Peyer's patch (tissue), 4 donors: ENCODE measurements at regions not wholly inside any gene's neighbourhood (a gene's known extent, or its start where the extent isn't known, plus 50 kb on each side); places are given as distances from the start of the nearest gene placed in this dataset.

Experiments
- DNase-seq, 3 donors: peaks; one replicate each; pipeline ENCODE4 v3.0.0-alpha.2; 2017 to 2019
- H3K27ac ChIP-seq, 4 donors: fragments of 200-600 bp; sonication (generic); one replicate each; pipeline ENCODE4 v1.5.1; 2016 to 2019
- H3K27me3 ChIP-seq, 2 donors: fragments of 200-600 bp; sonication (generic); one replicate each; pipeline ENCODE4 v1.5.1; 2019
- H3K36me3 ChIP-seq, 3 donors: fragments of 200-600 bp; sonication (generic); one replicate each; pipeline ENCODE4 v1.5.1; 2016 to 2019
- H3K4me1 ChIP-seq, 4 donors: fragments of 200-600 bp; sonication (generic); one replicate each; pipeline ENCODE4 v1.5.1; 2016 to 2019
- H3K4me3 ChIP-seq, 4 donors: fragments of 200-600 bp; sonication (generic); 1 replicate in 3 of 4; 2 replicates in 1 of 4; pipeline ENCODE4 v1.5.1; 2016 to 2019; ENCODE audit warnings: mild to moderate bottlenecking in 1 of 4
- H3K9me3 ChIP-seq, 4 donors: fragments of 200-600 bp; sonication (generic); one replicate each; pipeline ENCODE4 v1.5.1; 2016 to 2019; ENCODE audit warnings: mild to moderate bottlenecking in 1 of 4
- POLR2A ChIP-seq, 2 donors: fragments of 450-650 bp; IDR thresholded peaks; one replicate each; pipeline ENCODE4 v1.5.1; 2017; ENCODE audit warnings: antibody characterized with exemption in 2 of 2, mild to moderate bottlenecking in 2 of 2, moderate library complexity in 2 of 2
- TF ChIP-seq, protein P1 (sequence below), 6 experiments: fragments of 450-650 bp in 4 of 6; fragments of 200-600 bp in 2 of 6; sonication (generic) in 1 of 6; IDR thresholded peaks; one replicate each; pipeline ENCODE4 v1.5.1; 2017 to 2019; ENCODE audit warnings: antibody characterized with exemption in 6 of 6, mild to moderate bottlenecking in 3 of 6, moderate library complexity in 1 of 6

DNA sequence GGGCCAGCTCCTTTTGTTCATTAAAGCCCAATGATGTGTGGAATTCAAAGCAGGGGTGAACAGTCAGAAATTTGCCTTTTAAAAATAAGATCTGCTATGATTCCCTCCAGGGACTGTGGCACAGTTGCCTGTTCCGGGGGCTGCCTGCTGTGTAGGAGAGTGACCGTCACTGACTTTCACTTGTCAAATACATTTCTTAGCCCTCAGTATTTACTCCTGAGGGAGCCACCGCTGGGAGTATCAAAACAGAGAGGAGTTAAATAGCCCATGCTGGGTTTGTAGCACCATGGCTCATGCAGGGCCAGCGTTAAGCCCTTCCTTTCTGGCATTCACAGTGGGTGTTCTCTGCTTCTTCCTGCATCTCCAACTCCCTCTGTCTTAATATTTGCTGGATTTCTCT lies 897.8 kb downstream of the SORCS3 start:
- H3K4me1 ChIP-seq: no peaks in the 10 kb centered on the region
- no peak for DNase-seq
- H3K27ac ChIP-seq: no peak overlapping the region
- no peak for TF ChIP-seq POLR2A (IDR thresholded peaks at IDR 0.05)
- TF ChIP-seq, protein P1, sequence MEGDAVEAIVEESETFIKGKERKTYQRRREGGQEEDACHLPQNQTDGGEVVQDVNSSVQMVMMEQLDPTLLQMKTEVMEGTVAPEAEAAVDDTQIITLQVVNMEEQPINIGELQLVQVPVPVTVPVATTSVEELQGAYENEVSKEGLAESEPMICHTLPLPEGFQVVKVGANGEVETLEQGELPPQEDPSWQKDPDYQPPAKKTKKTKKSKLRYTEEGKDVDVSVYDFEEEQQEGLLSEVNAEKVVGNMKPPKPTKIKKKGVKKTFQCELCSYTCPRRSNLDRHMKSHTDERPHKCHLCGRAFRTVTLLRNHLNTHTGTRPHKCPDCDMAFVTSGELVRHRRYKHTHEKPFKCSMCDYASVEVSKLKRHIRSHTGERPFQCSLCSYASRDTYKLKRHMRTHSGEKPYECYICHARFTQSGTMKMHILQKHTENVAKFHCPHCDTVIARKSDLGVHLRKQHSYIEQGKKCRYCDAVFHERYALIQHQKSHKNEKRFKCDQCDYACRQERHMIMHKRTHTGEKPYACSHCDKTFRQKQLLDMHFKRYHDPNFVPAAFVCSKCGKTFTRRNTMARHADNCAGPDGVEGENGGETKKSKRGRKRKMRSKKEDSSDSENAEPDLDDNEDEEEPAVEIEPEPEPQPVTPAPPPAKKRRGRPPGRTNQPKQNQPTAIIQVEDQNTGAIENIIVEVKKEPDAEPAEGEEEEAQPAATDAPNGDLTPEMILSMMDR (IDR thresholded peaks at IDR 0.05): no peak
- no peaks in the 10 kb centered on the region for H3K9me3 ChIP-seq
- no peaks in the 10 kb centered on the region for H3K36me3 ChIP-seq
- H3K4me3 ChIP-seq: no peak overlapping the region
- no peaks in the 10 kb centered on the region for H3K27me3 ChIP-seq

DNA sequence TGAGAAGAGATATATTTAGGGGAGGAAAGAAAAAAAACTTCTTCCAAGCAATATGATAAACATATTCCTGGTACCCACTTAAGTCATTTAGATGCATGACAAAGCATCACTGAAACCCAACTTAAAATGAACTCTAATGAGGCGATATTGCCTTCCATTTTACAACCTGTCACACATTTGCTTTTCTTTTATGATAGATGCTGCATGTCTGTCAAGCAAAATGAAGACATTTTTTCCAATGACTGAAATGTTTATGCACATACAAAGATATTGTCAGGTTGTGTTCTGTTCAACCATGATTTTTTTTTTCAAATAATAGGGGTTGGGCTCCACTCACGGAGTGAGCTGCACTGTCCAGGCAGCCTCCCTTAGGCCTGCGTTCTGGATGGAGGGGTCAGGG lies 894.4 kb downstream of the SORCS3 start:
- Histone ChIP-seq H3K4me3 (no peak overlapping the region), H3K9me3 (no peaks in the 10 kb centered on the region), H3K27me3 (no peaks in the 10 kb centered on the region), H3K27ac (no peak overlapping the region), H3K36me3 (no peaks in the 10 kb centered on the region), H3K4me1 (no peaks in the 10 kb centered on the region)
- no peak for DNase-seq
- TF ChIP-seq, protein P1 (IDR thresholded peaks at IDR 0.05): no peak

DNA sequence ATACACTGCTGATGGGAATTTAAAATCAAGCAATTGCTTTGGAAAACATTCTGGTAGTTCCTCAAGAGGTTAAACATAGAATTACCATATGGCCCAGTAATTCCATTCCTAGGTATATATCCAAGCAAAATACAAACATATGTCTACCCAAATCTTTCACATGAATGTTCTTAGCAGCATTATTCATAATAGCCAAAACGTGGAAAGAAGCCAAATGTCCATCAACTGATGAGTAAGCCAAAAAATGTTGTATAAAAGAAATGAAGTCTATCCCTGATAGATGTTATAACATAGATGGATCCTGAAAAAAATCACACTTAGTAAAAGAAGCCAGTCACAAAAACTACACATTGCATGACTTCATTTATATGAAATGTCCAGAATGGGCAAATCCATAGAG lies 893.0 kb downstream of the SORCS3 start:
- TF ChIP-seq POLR2A (IDR thresholded peaks at IDR 0.05): no peak
- TF ChIP-seq, protein P1 (IDR thresholded peaks at IDR 0.05): no peak
- DNase-seq: no peak

DNA sequence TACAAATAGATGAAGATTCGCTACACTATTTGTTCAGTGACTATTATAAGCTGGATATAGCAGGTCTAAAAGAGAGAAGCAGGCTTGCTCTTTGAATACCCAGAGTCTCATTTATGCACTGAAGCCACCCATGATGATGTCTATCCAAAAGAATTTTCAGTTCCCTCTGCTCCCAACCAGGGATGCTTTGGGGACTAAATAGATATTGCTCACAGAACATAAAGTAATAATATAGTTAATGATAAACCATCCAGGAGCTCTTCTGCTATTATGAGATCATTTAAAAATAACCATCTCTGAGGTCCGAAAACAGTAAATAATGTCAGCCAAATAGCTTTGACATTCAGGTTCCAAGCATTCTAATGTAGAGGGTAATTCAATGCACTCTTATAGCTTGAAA lies 875.4 kb downstream of the SORCS3 start:
- TF ChIP-seq, protein P1 (IDR thresholded peaks at IDR 0.05): no peak
- no peak overlapping the region for H3K4me3 ChIP-seq
- no peaks in the 10 kb centered on the region for H3K9me3 ChIP-seq
- no peaks in the 10 kb centered on the region for H3K4me1 ChIP-seq
- no peak for DNase-seq
- H3K27ac ChIP-seq: no peak overlapping the region
- H3K36me3 ChIP-seq: no peaks in the 10 kb centered on the region
- no peaks in the 10 kb centered on the region for H3K27me3 ChIP-seq

More for the DNA sequence above, 893.0 kb downstream of the SORCS3 start:
- no peaks in the 10 kb centered on the region for H3K4me1 ChIP-seq
- no peak overlapping the region for H3K27ac ChIP-seq
- H3K27me3 ChIP-seq: no peaks in the 10 kb centered on the region
- no peaks in the 10 kb centered on the region for H3K36me3 ChIP-seq
- H3K4me3 ChIP-seq: no peak overlapping the region
- no peaks in the 10 kb centered on the region for H3K9me3 ChIP-seq

DNA sequence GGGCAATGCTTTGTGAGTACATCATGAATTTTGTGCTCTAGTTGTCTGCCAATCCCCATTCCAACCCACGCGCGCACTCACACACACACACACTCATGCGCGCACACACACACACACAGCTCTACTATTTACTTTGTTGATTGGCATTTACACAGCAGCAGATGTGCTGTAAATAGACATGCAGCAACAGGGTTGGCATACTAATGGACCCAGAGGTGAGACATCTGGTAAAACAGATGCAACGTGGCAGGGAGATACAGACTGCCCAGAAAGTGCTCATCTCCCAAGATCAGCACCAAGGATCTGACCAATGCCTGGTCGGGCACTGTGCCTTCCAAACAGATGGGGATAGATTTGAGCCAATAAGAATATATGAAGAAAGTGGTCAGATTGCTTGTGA lies 873.0 kb downstream of the SORCS3 start:
- no peak overlapping the region for H3K27ac ChIP-seq
- no peak overlapping the region for H3K4me3 ChIP-seq
- no peaks in the 10 kb centered on the region for H3K9me3 ChIP-seq
- no peak for DNase-seq
- no peaks in the 10 kb centered on the region for H3K36me3 ChIP-seq
- TF ChIP-seq, protein P1 (IDR thresholded peaks at IDR 0.05): no peak
- no peak for TF ChIP-seq POLR2A (IDR thresholded peaks at IDR 0.05)
- H3K4me1 ChIP-seq: no peaks in the 10 kb centered on the region
- no peaks in the 10 kb centered on the region for H3K27me3 ChIP-seq

DNA sequence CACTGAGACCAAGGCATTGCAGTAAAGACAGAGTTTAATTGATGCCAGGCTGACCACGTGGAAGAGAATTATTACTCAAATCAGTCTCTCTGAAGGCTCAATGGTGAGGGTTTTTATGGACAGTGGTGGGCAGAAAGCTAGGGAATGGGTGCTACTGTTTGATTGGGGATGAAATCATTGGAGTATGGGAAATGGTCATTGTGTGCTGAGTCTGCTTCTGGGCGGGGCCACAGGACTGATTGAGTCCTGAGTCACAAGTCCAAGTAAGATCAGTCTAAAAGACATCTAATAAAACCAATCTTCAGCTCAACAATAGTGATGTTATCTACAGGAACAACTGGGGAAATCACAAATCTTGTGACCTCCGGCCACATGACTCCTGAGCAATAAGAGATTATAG lies 868.4 kb downstream of the SORCS3 start:
- Histone ChIP-seq H3K27me3 (no peaks in the 10 kb centered on the region), H3K4me1 (no peaks in the 10 kb centered on the region), H3K4me3 (no peak overlapping the region), H3K36me3 (no peaks in the 10 kb centered on the region), H3K9me3 (no peaks in the 10 kb centered on the region), H3K27ac (no peak overlapping the region)
- no peak for TF ChIP-seq POLR2A (IDR thresholded peaks at IDR 0.05)
- TF ChIP-seq, protein P1 (IDR thresholded peaks at IDR 0.05): no peak
- peak in 1 of 3 donors; percentile 50 for DNase-seq
